Progenitor cell of endocrine pancreas (in vitro differentiated cells): ENCODE measurements at regions not wholly inside any gene's neighbourhood (a gene's known extent, or its start where the extent isn't known, plus 50 kb on each side); places are given as distances from the start of the nearest gene placed in this dataset.
"Not testable (repeated sequence)": the region's sequence is repeated elsewhere in the genome, so short reads cannot be mapped to it uniquely, and the experiment has no call there.

Experiments used
- DNase-seq: peaks from one replicate; pipeline ENCODE4 v3.0.0; 2021; ENCODE audit warnings: low spot score; ENCODE audit not compliant: unreplicated experiment
- H3K27ac Mint-ChIP-seq: 2 replicates; pipeline ENCODE4 v1.8.0; 2021; ENCODE audit warnings: mild to moderate bottlenecking, moderate library complexity, mixed read lengths
- H3K27me3 Mint-ChIP-seq: 2 replicates; pipeline ENCODE4 v1.8.0; 2021; ENCODE audit warnings: mixed read lengths
- H3K36me3 Mint-ChIP-seq: 2 replicates; pipeline ENCODE4 v1.8.0; 2022; ENCODE audit warnings: mixed read lengths; ENCODE audit not compliant: insufficient read depth
- H3K4me1 Mint-ChIP-seq: 2 replicates; pipeline ENCODE4 v1.8.0; 2021; ENCODE audit warnings: low read depth, mixed read lengths
- H3K4me3 Mint-ChIP-seq: 2 replicates; pipeline ENCODE4 v1.8.0; 2021; ENCODE audit warnings: low read depth, mild to moderate bottlenecking, moderate library complexity, mixed read lengths
- H3K9me3 Mint-ChIP-seq: 2 replicates; pipeline ENCODE4 v1.8.0; 2021; ENCODE audit warnings: low read depth, mixed read lengths
- CTCF ChIP-seq: fragments of 200-600 bp; sonication (generic); IDR thresholded peaks from one replicate; pipeline ENCODE4 v1.5.0; 2021; ENCODE audit warnings: antibody characterized with exemption, mild to moderate bottlenecking; ENCODE audit not compliant: unreplicated experiment

- peaks cover 11% of the 10 kb centered on the region for H3K9me3 Mint-ChIP-seq
- no peak overlapping the region for H3K4me3 Mint-ChIP-seq
- no peak for TF ChIP-seq CTCF
- no peak overlapping the region for H3K27ac Mint-ChIP-seq
- H3K27me3 Mint-ChIP-seq = no peaks in the 10 kb centered on the region
- DNase-seq = no peak
- H3K4me1 Mint-ChIP-seq = peaks cover 8% of the 10 kb centered on the region
- H3K36me3 Mint-ChIP-seq = peaks cover 4% of the 10 kb centered on the region
These were observed 61.9 kb upstream of the ENPP6 start for GRCh38 chr4:184279496-184280061.

- not testable (repeated sequence) for DNase-seq, H3K4me1 Mint-ChIP-seq, H3K27ac Mint-ChIP-seq, H3K36me3 Mint-ChIP-seq, H3K27me3 Mint-ChIP-seq, H3K4me3 Mint-ChIP-seq
- H3K9me3 Mint-ChIP-seq = peaks cover 11% of the 10 kb centered on the region
These were observed 60.1 kb upstream of the ENPP6 start for GRCh38 chr4:184277769-184278168.

- not testable (repeated sequence) for H3K27ac Mint-ChIP-seq, DNase-seq, H3K27me3 Mint-ChIP-seq, H3K4me1 Mint-ChIP-seq, H3K4me3 Mint-ChIP-seq, H3K36me3 Mint-ChIP-seq
- H3K9me3 Mint-ChIP-seq = peaks cover 11% of the 10 kb centered on the region
These were observed 59.3 kb upstream of the ENPP6 start for GRCh38 chr4:184277010-184277409.

- not testable (repeated sequence) for H3K4me3 Mint-ChIP-seq, DNase-seq, H3K36me3 Mint-ChIP-seq, H3K27ac Mint-ChIP-seq, H3K27me3 Mint-ChIP-seq, H3K4me1 Mint-ChIP-seq
- H3K9me3 Mint-ChIP-seq = peaks cover 11% of the 10 kb centered on the region
These were observed 58.7 kb upstream of the ENPP6 start for GRCh38 chr4:184276346-184276745.

GRCh38 chr4:184275766-184276165 lies 58.1 kb upstream of the ENPP6 start:
- Mint-ChIP-seq H3K36me3 (peaks cover 4% of the 10 kb centered on the region), H3K4me3 (no peak overlapping the region), H3K27me3 (no peaks in the 10 kb centered on the region), H3K4me1 (peaks cover under 1% of the 10 kb centered on the region), H3K27ac (no peak overlapping the region), H3K9me3 (peaks cover 11% of the 10 kb centered on the region)
- TF ChIP-seq CTCF = no peak
- DNase-seq = no peak

- H3K27ac Mint-ChIP-seq = no peak overlapping the region
- TF ChIP-seq CTCF = no peak
- no peaks in the 10 kb centered on the region for H3K27me3 Mint-ChIP-seq
- H3K36me3 Mint-ChIP-seq = peaks cover 4% of the 10 kb centered on the region
- H3K4me3 Mint-ChIP-seq = no peak overlapping the region
- peaks cover 11% of the 10 kb centered on the region for H3K4me1 Mint-ChIP-seq
- no peak for DNase-seq
- peaks cover 11% of the 10 kb centered on the region for H3K9me3 Mint-ChIP-seq
These were observed 56.7 kb upstream of the ENPP6 start for GRCh38 chr4:184274286-184274951.
